Fibroblast of pulmonary artery (primary cell): ENCODE measurements at regions not wholly inside any gene's neighbourhood (a gene's known extent, or its start where the extent isn't known, plus 50 kb on each side); places are given as distances from the start of the nearest gene placed in this dataset.
"Not testable (repeated sequence)": the region's sequence is repeated elsewhere in the genome, so short reads cannot be mapped to it uniquely, and the experiment has no call there.

Experiments used
- DNase-seq: peaks from one replicate; pipeline ENCODE4 v3.0.0-alpha.2; 2010; ENCODE audit warnings: low read depth
- H3K4me3 ChIP-seq: replicated peaks from 2 replicates; pipeline ENCODE4 v1.5.1; 2011; ENCODE audit warnings: low read depth, mild to moderate bottlenecking, control low read depth, low read length, moderate library complexity
- CTCF ChIP-seq: IDR thresholded peaks from 2 replicates; pipeline ENCODE4 v1.5.1; 2011; ENCODE audit warnings: mild to moderate bottlenecking, control low read depth, low read length, inconsistent platforms; ENCODE audit errors: missing control alignments

- TF ChIP-seq CTCF, result no peak
- DNase-seq, result no peak
- H3K4me3 ChIP-seq, result no peak overlapping the region
These were observed 170.4 kb downstream of the LIPI start for GRCh38 chr21:14040386-14040785.

GRCh38 chr21:14028619-14029018 is 182.1 kb downstream of the LIPI start:
- DNase-seq, result peak; percentile 18
- not testable (repeated sequence) for H3K4me3 ChIP-seq

GRCh38 chr21:14027235-14027869 is 183.4 kb downstream of the LIPI start:
- DNase-seq, result peak; percentile 92
- peak overlapping the region; percentile 67 for H3K4me3 ChIP-seq

GRCh38 chr21:14020108-14020507 is 190.6 kb downstream of the LIPI start:
- H3K4me3 ChIP-seq, DNase-seq: not testable (repeated sequence)

- not testable (repeated sequence) for DNase-seq, H3K4me3 ChIP-seq
These were observed 194.9 kb downstream of the LIPI start for GRCh38 chr21:14015841-14016240.

GRCh38 chr21:14013623-14014498 is 196.9 kb downstream of the LIPI start:
- not testable (repeated sequence) for H3K4me3 ChIP-seq, DNase-seq

GRCh38 chr21:14013056-14013603 is 197.6 kb downstream of the LIPI start:
- no peak for TF ChIP-seq CTCF
- no peak overlapping the region for H3K4me3 ChIP-seq
- no peak for DNase-seq

GRCh38 chr21:14012409-14012808 is 198.3 kb downstream of the LIPI start:
- no peak for DNase-seq
- no peak for TF ChIP-seq CTCF
- no peak overlapping the region for H3K4me3 ChIP-seq

GRCh38 chr21:14011751-14012150 is 199.0 kb downstream of the LIPI start:
- not testable (repeated sequence) for H3K4me3 ChIP-seq, DNase-seq

- H3K4me3 ChIP-seq, DNase-seq: not testable (repeated sequence)
These were observed 199.6 kb downstream of the LIPI start for GRCh38 chr21:14011149-14011548.
